HEK293T (cell line): ENCODE measurements at regions not wholly inside any gene's neighbourhood (a gene's known extent, or its start where the extent isn't known, plus 50 kb on each side); places are given as distances from the start of the nearest gene placed in this dataset.
"Not testable (repeated sequence)": the region's sequence is repeated elsewhere in the genome, so short reads cannot be mapped to it uniquely, and the experiment has no call there.

ENCODE experiments used
- ARNT ChIP-seq: fragments of 450-650 bp; IDR thresholded peaks from 2 replicates; pipeline ENCODE4 v1.6.1; 2017; ENCODE audit warnings: mild to moderate bottlenecking
- BHLHE40 ChIP-seq: fragments of 450-650 bp; IDR thresholded peaks from 2 replicates; pipeline ENCODE4 v1.6.1; 2016; ENCODE audit warnings: mild to moderate bottlenecking, moderate library complexity, borderline replicate concordance
- CTBP1 ChIP-seq: fragments of 450-650 bp; IDR thresholded peaks from 2 replicates; pipeline ENCODE4 v1.6.1; 2016; ENCODE audit warnings: borderline replicate concordance
- ELF4 ChIP-seq: fragments of 450-650 bp; IDR thresholded peaks from 2 replicates; pipeline ENCODE4 v1.6.1; 2017; ENCODE audit warnings: antibody characterized with exemption
- FOXA1 ChIP-seq: fragments of 450-650 bp; IDR thresholded peaks from 2 replicates; pipeline ENCODE4 v1.6.1; 2016; ENCODE audit warnings: mild to moderate bottlenecking
- FOXK2 ChIP-seq: fragments of 450-650 bp; IDR thresholded peaks from 2 replicates; pipeline ENCODE4 v1.6.1; 2016; ENCODE audit warnings: mild to moderate bottlenecking
- FOXM1 ChIP-seq: fragments of 450-650 bp; IDR thresholded peaks from 2 replicates; pipeline ENCODE4 v1.6.1; 2017; ENCODE audit warnings: mild to moderate bottlenecking, borderline replicate concordance
- L3MBTL2 ChIP-seq: fragments of 450-650 bp; conservative IDR thresholded peaks from 2 replicates; pipeline ENCODE4 v1.6.1; 2016; ENCODE audit warnings: mild to moderate bottlenecking
- NFRKB ChIP-seq: fragments of 450-650 bp; IDR thresholded peaks from 2 replicates; pipeline ENCODE4 v1.6.1; 2016; ENCODE audit warnings: mild to moderate bottlenecking, moderate library complexity
- SP1 ChIP-seq: fragments of 450-650 bp; IDR thresholded peaks from 2 replicates; pipeline ENCODE4 v1.6.1; 2017
- ZNF384 ChIP-seq: fragments of 450-650 bp; IDR thresholded peaks from 2 replicates; pipeline ENCODE4 v1.6.1; 2016

- TF ChIP-seq ELF4, FOXK2, FOXA1, L3MBTL2, BHLHE40, SP1, NFRKB, CTBP1, FOXM1, ZNF384, ARNT: not testable (repeated sequence)
Measured at GRCh38 chr11:3519841-3520240, 122.0 kb downstream of the ART5 start.
